ENCODE measurements at regions not wholly inside any gene's neighbourhood (a gene's known extent, or its start where the extent isn't known, plus 50 kb on each side); places are given as distances from the start of the nearest gene placed in this dataset.

GRCh38 chr4:177789610-177790009, 347.4 kb upstream of the AGA start:
- no peak for DNase-seq
- Histone ChIP-seq H3K27ac (ENCODE audit: low read depth in 2 of 2, low read length in 2 of 2) (no peak overlapping the region), H3K4me1 (ENCODE audit: control insufficient read depth in 2 of 3, insufficient read depth in 2 of 3, low read depth in 1 of 3, low read length in 3 of 3) (no peaks in the 10 kb centered on the region), H3K4me3 (ENCODE audit: low read length in 3 of 3) (no peak overlapping the region), H3K9me3 (ENCODE audit: control insufficient read depth in 2 of 3, insufficient read depth in 1 of 3, low read length in 3 of 3) (no peaks in the 10 kb centered on the region), H3K9ac (ENCODE audit: low read length in 3 of 3) (no peak overlapping the region), H3K27me3 (ENCODE audit: control insufficient read depth, insufficient read depth, low read length) (no peaks in the 10 kb centered on the region), H3K36me3 (ENCODE audit: control insufficient read depth in 2 of 3, insufficient read depth in 3 of 3, low read length in 3 of 3) (no peaks in the 10 kb centered on the region)
- FAIRE-seq, result no peak
- intact Hi-C loops (cut with DNase I), result no loop called here
- no peak for TF ChIP-seq CTCF (IDR thresholded peaks at IDR 0.05; ENCODE audit: borderline replicate concordance, extremely low read depth, insufficient read depth)

GRCh38 chr4:177791188-177791587, 349.0 kb upstream of the AGA start:
- Histone ChIP-seq H3K9ac (ENCODE audit: low read length in 3 of 3) (no peak overlapping the region), H3K36me3 (ENCODE audit: control insufficient read depth in 2 of 3, insufficient read depth in 3 of 3, low read length in 3 of 3) (no peaks in the 10 kb centered on the region), H3K27me3 (ENCODE audit: control insufficient read depth, insufficient read depth, low read length) (no peaks in the 10 kb centered on the region), H3K27ac (ENCODE audit: low read depth in 2 of 2, low read length in 2 of 2) (no peak overlapping the region), H3K4me1 (ENCODE audit: control insufficient read depth in 2 of 3, insufficient read depth in 2 of 3, low read depth in 1 of 3, low read length in 3 of 3) (no peaks in the 10 kb centered on the region), H3K4me3 (ENCODE audit: low read length in 3 of 3) (no peak overlapping the region), H3K9me3 (ENCODE audit: control insufficient read depth in 2 of 3, insufficient read depth in 1 of 3, low read length in 3 of 3) (no peaks in the 10 kb centered on the region)
- FAIRE-seq, result no peak
- intact Hi-C loops (cut with DNase I), result no loop called here
- TF ChIP-seq CTCF (IDR thresholded peaks at IDR 0.05; ENCODE audit: borderline replicate concordance, extremely low read depth, insufficient read depth), result no peak
- no peak for DNase-seq

- no peak for FAIRE-seq
- intact Hi-C loops (cut with DNase I), result no loop called here
- H3K36me3 ChIP-seq (ENCODE audit: control insufficient read depth in 2 of 3, insufficient read depth in 3 of 3, low read length in 3 of 3), result no peaks in the 10 kb centered on the region
- H3K27ac ChIP-seq (ENCODE audit: low read depth in 2 of 2, low read length in 2 of 2), result no peak overlapping the region
- H3K27me3 ChIP-seq (ENCODE audit: control insufficient read depth, insufficient read depth, low read length), result no peaks in the 10 kb centered on the region
- H3K4me1 ChIP-seq (ENCODE audit: control insufficient read depth in 2 of 3, insufficient read depth in 2 of 3, low read depth in 1 of 3, low read length in 3 of 3), result no peaks in the 10 kb centered on the region
- no peak for TF ChIP-seq CTCF (IDR thresholded peaks at IDR 0.05; ENCODE audit: borderline replicate concordance, extremely low read depth, insufficient read depth)
- H3K4me3 ChIP-seq (ENCODE audit: low read length in 3 of 3), result no peak overlapping the region
- no peaks in the 10 kb centered on the region for H3K9me3 ChIP-seq (ENCODE audit: control insufficient read depth in 2 of 3, insufficient read depth in 1 of 3, low read length in 3 of 3)
- no peak for DNase-seq
- no peak overlapping the region for H3K9ac ChIP-seq (ENCODE audit: low read length in 3 of 3)
Measured at GRCh38 chr4:177796841-177797240, 354.6 kb upstream of the AGA start.

- Histone ChIP-seq H3K27me3 (ENCODE audit: control insufficient read depth, insufficient read depth, low read length) (no peaks in the 10 kb centered on the region), H3K36me3 (ENCODE audit: control insufficient read depth in 2 of 3, insufficient read depth in 3 of 3, low read length in 3 of 3) (no peaks in the 10 kb centered on the region), H3K4me3 (ENCODE audit: low read length in 3 of 3) (no peak overlapping the region), H3K4me1 (ENCODE audit: control insufficient read depth in 2 of 3, insufficient read depth in 2 of 3, low read depth in 1 of 3, low read length in 3 of 3) (no peaks in the 10 kb centered on the region), H3K27ac (ENCODE audit: low read depth in 2 of 2, low read length in 2 of 2) (no peak overlapping the region), H3K9me3 (ENCODE audit: control insufficient read depth in 2 of 3, insufficient read depth in 1 of 3, low read length in 3 of 3) (no peaks in the 10 kb centered on the region), H3K9ac (ENCODE audit: low read length in 3 of 3) (no peak overlapping the region)
- no peak for TF ChIP-seq CTCF (IDR thresholded peaks at IDR 0.05; ENCODE audit: borderline replicate concordance, extremely low read depth, insufficient read depth)
- no peak for FAIRE-seq
- intact Hi-C loops (cut with DNase I), result no loop called here
- DNase-seq, result no peak
Measured at GRCh38 chr4:177798161-177798560, 355.9 kb upstream of the AGA start.

All from kidney (tissue), 13 donors.